ENCODE measurements at regions not wholly inside any gene's neighbourhood (a gene's known extent, or its start where the extent isn't known, plus 50 kb on each side); places are given as distances from the start of the nearest gene placed in this dataset.
A peak's percentile ranks its signal among the peaks of the same experiment; 100 is the strongest.

DNA sequence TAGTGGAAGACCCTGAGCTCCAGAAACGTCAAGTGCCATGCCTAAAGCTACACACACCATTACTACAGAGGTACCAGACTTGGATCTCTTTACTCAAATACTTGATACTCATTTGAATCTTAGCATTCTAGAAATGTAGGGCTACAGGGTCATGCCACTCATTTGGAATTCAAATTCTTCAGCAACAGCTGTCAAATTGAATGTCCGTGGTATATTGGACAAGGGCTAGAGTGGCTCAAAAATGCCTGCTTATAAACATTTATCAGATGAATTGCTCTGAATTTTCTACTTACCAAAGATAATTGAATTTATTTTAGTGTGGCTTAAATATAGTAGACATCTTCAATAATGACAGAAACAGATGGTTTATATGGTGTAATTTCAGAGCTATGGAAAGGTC is 669.7 kb downstream of the SLC4A3 start:
- H2BK120ac ChIP-seq (ENCODE audit: low read depth, low read length): no peak overlapping the region
- H3K4me3 ChIP-seq (ENCODE audit: low read length): no peak overlapping the region
- no peak overlapping the region for H2BK5ac ChIP-seq (ENCODE audit: low read length)
- no peak overlapping the region for H2AK5ac ChIP-seq (ENCODE audit: low read length)
- H4K8ac ChIP-seq (ENCODE audit: low read depth, low read length): no peak overlapping the region
- no peak overlapping the region for H3K56ac ChIP-seq (ENCODE audit: low read length)
- no peaks in the 10 kb centered on the region for H3K4me1 ChIP-seq (ENCODE audit: control insufficient read depth, low read depth, low read length)
- WGBS (ENCODE audit: extremely low coverage, insufficient coverage, low lambda C conversion rate): no CpG with 5 or more reads among the region's 2 CpGs
- no peaks in the 10 kb centered on the region for H3K36me3 ChIP-seq (ENCODE audit: control insufficient read depth, insufficient read depth, low read length)
- H4K5ac ChIP-seq (ENCODE audit: low read length): no peak overlapping the region
- no peaks in the 10 kb centered on the region for H3K79me2 ChIP-seq (ENCODE audit: control insufficient read depth, insufficient read depth, low read length)
- no peak overlapping the region for H3K18ac ChIP-seq (ENCODE audit: low read length)
- no peaks in the 10 kb centered on the region for H3K27me3 ChIP-seq (ENCODE audit: insufficient read depth, low read length, poor library complexity)
- H3K4me2 ChIP-seq (ENCODE audit: low read length): no peak overlapping the region
- DNase-seq: no peak
- no peak overlapping the region for H3K27ac ChIP-seq (ENCODE audit: low read depth, low read length)
- no peak overlapping the region for H3K23ac ChIP-seq (ENCODE audit: low read length)
- H3K9ac ChIP-seq (ENCODE audit: low read length): no peak overlapping the region
- H3K79me1 ChIP-seq (ENCODE audit: low read length): no peaks in the 10 kb centered on the region
- H2BK15ac ChIP-seq (replicated peaks; ENCODE audit: low read depth): peak overlapping the region; percentile 74
- no peak overlapping the region for H3K4ac ChIP-seq (ENCODE audit: low read depth, low read length)

DNA sequence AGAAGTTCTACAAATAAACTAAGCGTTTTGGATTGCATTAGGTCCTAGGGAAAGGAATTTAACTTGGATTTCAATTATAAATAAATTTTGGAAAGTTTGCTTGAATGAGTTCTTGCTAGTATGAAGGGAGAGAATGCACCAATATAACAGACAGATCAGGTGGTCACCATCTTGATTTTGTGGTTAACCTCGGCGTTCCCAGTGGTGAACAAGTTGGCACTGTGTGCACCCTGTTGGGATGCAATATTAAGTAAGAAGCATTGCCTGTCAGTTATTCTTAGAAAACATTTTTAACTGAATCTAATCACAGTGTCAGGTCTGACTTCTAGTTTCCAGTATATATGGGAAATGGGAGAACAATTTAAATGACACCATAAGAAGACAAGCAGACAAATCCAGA is 673.4 kb downstream of the SLC4A3 start:
- Histone ChIP-seq H3K79me1 (ENCODE audit: low read length) (no peaks in the 10 kb centered on the region), H3K23ac (ENCODE audit: low read length) (no peak overlapping the region), H3K56ac (ENCODE audit: low read length) (no peak overlapping the region), H3K4me2 (ENCODE audit: low read length) (no peak overlapping the region), H2BK5ac (ENCODE audit: low read length) (no peak overlapping the region), H3K27me3 (ENCODE audit: insufficient read depth, low read length, poor library complexity) (no peaks in the 10 kb centered on the region), H3K4ac (ENCODE audit: low read depth, low read length) (no peak overlapping the region), H4K8ac (ENCODE audit: low read depth, low read length) (no peak overlapping the region), H3K9ac (ENCODE audit: low read length) (no peak overlapping the region), H2AK5ac (ENCODE audit: low read length) (no peak overlapping the region), H3K79me2 (ENCODE audit: control insufficient read depth, insufficient read depth, low read length) (no peaks in the 10 kb centered on the region), H3K36me3 (ENCODE audit: control insufficient read depth, insufficient read depth, low read length) (no peaks in the 10 kb centered on the region), H4K5ac (ENCODE audit: low read length) (no peak overlapping the region), H3K27ac (ENCODE audit: low read depth, low read length) (no peak overlapping the region), H3K18ac (ENCODE audit: low read length) (no peak overlapping the region), H3K4me1 (ENCODE audit: control insufficient read depth, low read depth, low read length) (no peaks in the 10 kb centered on the region), H3K4me3 (ENCODE audit: low read length) (no peak overlapping the region), H2BK15ac (replicated peaks; ENCODE audit: low read depth) (no peak overlapping the region), H2BK120ac (ENCODE audit: low read depth, low read length) (no peak overlapping the region)
- no peak for DNase-seq
- WGBS (ENCODE audit: extremely low coverage, insufficient coverage, low lambda C conversion rate): no CpG with 5 or more reads among the region's 3 CpGs

- Histone ChIP-seq H2BK15ac (replicated peaks; ENCODE audit: low read depth) (no peak overlapping the region), H3K79me2 (ENCODE audit: control insufficient read depth, insufficient read depth, low read length) (no peaks in the 10 kb centered on the region), H3K27me3 (ENCODE audit: insufficient read depth, low read length, poor library complexity) (no peaks in the 10 kb centered on the region), H3K79me1 (ENCODE audit: low read length) (no peaks in the 10 kb centered on the region), H3K4me2 (ENCODE audit: low read length) (no peak overlapping the region), H2AK5ac (ENCODE audit: low read length) (no peak overlapping the region), H3K4ac (ENCODE audit: low read depth, low read length) (no peak overlapping the region), H3K4me3 (ENCODE audit: low read length) (no peak overlapping the region), H4K8ac (ENCODE audit: low read depth, low read length) (no peak overlapping the region), H3K23ac (ENCODE audit: low read length) (no peak overlapping the region), H3K36me3 (ENCODE audit: control insufficient read depth, insufficient read depth, low read length) (no peaks in the 10 kb centered on the region), H3K56ac (ENCODE audit: low read length) (no peak overlapping the region), H4K5ac (ENCODE audit: low read length) (no peak overlapping the region), H3K9ac (ENCODE audit: low read length) (no peak overlapping the region), H3K4me1 (ENCODE audit: control insufficient read depth, low read depth, low read length) (no peaks in the 10 kb centered on the region), H2BK5ac (ENCODE audit: low read length) (no peak overlapping the region), H2BK120ac (ENCODE audit: low read depth, low read length) (no peak overlapping the region), H3K27ac (ENCODE audit: low read depth, low read length) (no peak overlapping the region), H3K18ac (ENCODE audit: low read length) (no peak overlapping the region)
- WGBS (ENCODE audit: extremely low coverage, insufficient coverage, low lambda C conversion rate): no CpG with 5 or more reads among the region's 1 CpG
- no peak for DNase-seq
Observed at GRCh38 chr2:220302756-220303155, 675.3 kb downstream of the SLC4A3 start.

DNA sequence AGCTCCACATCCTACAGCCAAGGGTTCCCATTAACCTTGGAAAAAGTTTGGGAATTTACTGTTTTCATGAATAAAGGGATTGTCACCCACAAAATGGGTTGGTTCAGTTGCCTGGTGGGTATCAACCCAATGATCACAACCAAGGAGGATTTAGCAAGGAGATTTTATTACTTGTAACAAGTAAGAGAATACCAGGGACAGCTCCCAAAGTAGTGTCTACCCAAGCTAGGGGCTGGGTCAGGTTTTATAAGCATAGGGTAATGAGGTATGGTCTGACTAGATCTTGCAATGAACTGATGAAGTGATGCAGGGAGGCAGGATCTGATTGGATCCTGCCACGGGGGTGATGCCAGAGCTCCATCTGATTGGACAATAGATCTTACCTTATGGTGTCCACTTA is 681.8 kb downstream of the SLC4A3 start:
- Histone ChIP-seq H3K36me3 (ENCODE audit: control insufficient read depth, insufficient read depth, low read length) (no peaks in the 10 kb centered on the region), H3K9ac (ENCODE audit: low read length) (no peak overlapping the region), H4K8ac (ENCODE audit: low read depth, low read length) (no peak overlapping the region), H2BK5ac (ENCODE audit: low read length) (no peak overlapping the region), H3K79me2 (ENCODE audit: control insufficient read depth, insufficient read depth, low read length) (no peaks in the 10 kb centered on the region), H3K27ac (ENCODE audit: low read depth, low read length) (no peak overlapping the region), H2AK5ac (ENCODE audit: low read length) (no peak overlapping the region), H3K4me2 (ENCODE audit: low read length) (no peak overlapping the region), H3K27me3 (ENCODE audit: insufficient read depth, low read length, poor library complexity) (no peaks in the 10 kb centered on the region), H3K56ac (ENCODE audit: low read length) (no peak overlapping the region), H2BK120ac (ENCODE audit: low read depth, low read length) (no peak overlapping the region), H3K23ac (ENCODE audit: low read length) (no peak overlapping the region), H3K4ac (ENCODE audit: low read depth, low read length) (no peak overlapping the region), H3K4me1 (ENCODE audit: control insufficient read depth, low read depth, low read length) (no peaks in the 10 kb centered on the region), H4K5ac (ENCODE audit: low read length) (no peak overlapping the region), H3K79me1 (ENCODE audit: low read length) (no peaks in the 10 kb centered on the region), H2BK15ac (replicated peaks; ENCODE audit: low read depth) (no peak overlapping the region), H3K4me3 (ENCODE audit: low read length) (no peak overlapping the region), H3K18ac (ENCODE audit: low read length) (no peak overlapping the region)
- DNase-seq: no peak
- no CpG with 5 or more reads among the region's 1 CpG for WGBS (ENCODE audit: extremely low coverage, insufficient coverage, low lambda C conversion rate)

DNA sequence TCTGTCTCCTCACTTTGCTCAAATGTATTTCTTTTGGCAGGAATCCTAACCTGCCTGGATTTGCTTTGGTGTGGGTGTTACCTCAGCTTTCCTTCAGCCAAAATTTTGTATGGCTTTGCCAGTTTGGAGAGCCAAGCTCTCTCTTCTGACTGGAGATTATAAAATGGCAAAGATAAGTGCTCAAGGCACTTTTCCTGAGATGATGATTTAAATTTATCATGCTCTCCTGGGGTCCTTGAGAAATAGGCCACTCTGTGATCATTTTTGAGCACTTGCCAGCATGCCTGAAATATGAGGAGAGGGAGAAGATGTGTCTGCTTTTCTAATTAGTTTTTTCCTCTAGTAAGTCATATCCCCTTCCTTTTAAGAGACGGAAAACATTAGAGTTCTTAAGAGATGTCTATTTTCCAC is 683.0 kb downstream of the SLC4A3 start:
- no peak overlapping the region for H4K8ac ChIP-seq (ENCODE audit: low read depth, low read length)
- H2AK5ac ChIP-seq (ENCODE audit: low read length): no peak overlapping the region
- WGBS (ENCODE audit: extremely low coverage, insufficient coverage, low lambda C conversion rate): no CpG with 5 or more reads among the region's 1 CpG
- H3K4ac ChIP-seq (ENCODE audit: low read depth, low read length): no peak overlapping the region
- H3K56ac ChIP-seq (ENCODE audit: low read length): no peak overlapping the region
- no peak overlapping the region for H2BK120ac ChIP-seq (ENCODE audit: low read depth, low read length)
- H3K9ac ChIP-seq (ENCODE audit: low read length): no peak overlapping the region
- no peaks in the 10 kb centered on the region for H3K36me3 ChIP-seq (ENCODE audit: control insufficient read depth, insufficient read depth, low read length)
- no peak overlapping the region for H3K23ac ChIP-seq (ENCODE audit: low read length)
- H3K79me2 ChIP-seq (ENCODE audit: control insufficient read depth, insufficient read depth, low read length): no peaks in the 10 kb centered on the region
- no peak for DNase-seq
- no peak overlapping the region for H3K27ac ChIP-seq (ENCODE audit: low read depth, low read length)
- no peak overlapping the region for H3K4me2 ChIP-seq (ENCODE audit: low read length)
- H3K4me3 ChIP-seq (ENCODE audit: low read length): no peak overlapping the region
- no peak overlapping the region for H2BK15ac ChIP-seq (replicated peaks; ENCODE audit: low read depth)
- no peak overlapping the region for H2BK5ac ChIP-seq (ENCODE audit: low read length)
- H4K5ac ChIP-seq (ENCODE audit: low read length): no peak overlapping the region
- no peak overlapping the region for H3K18ac ChIP-seq (ENCODE audit: low read length)
- H3K27me3 ChIP-seq (ENCODE audit: insufficient read depth, low read length, poor library complexity): no peaks in the 10 kb centered on the region
- no peaks in the 10 kb centered on the region for H3K4me1 ChIP-seq (ENCODE audit: control insufficient read depth, low read depth, low read length)
- H3K79me1 ChIP-seq (ENCODE audit: low read length): no peaks in the 10 kb centered on the region

- H2AK5ac ChIP-seq (ENCODE audit: low read length): no peak overlapping the region
- H3K56ac ChIP-seq (ENCODE audit: low read length): no peak overlapping the region
- H2BK120ac ChIP-seq (ENCODE audit: low read depth, low read length): no peak overlapping the region
- DNase-seq: no peak
- no peak overlapping the region for H3K27ac ChIP-seq (ENCODE audit: low read depth, low read length)
- no peak overlapping the region for H3K4me2 ChIP-seq (ENCODE audit: low read length)
- H3K4ac ChIP-seq (ENCODE audit: low read depth, low read length): no peak overlapping the region
- no peaks in the 10 kb centered on the region for H3K4me1 ChIP-seq (ENCODE audit: control insufficient read depth, low read depth, low read length)
- H2BK15ac ChIP-seq (replicated peaks; ENCODE audit: low read depth): no peak overlapping the region
- no peak overlapping the region for H3K23ac ChIP-seq (ENCODE audit: low read length)
- no peak overlapping the region for H3K18ac ChIP-seq (ENCODE audit: low read length)
- H3K79me2 ChIP-seq (ENCODE audit: control insufficient read depth, insufficient read depth, low read length): no peaks in the 10 kb centered on the region
- no peak overlapping the region for H2BK5ac ChIP-seq (ENCODE audit: low read length)
- no peaks in the 10 kb centered on the region for H3K79me1 ChIP-seq (ENCODE audit: low read length)
- H3K9ac ChIP-seq (ENCODE audit: low read length): no peak overlapping the region
- no peaks in the 10 kb centered on the region for H3K36me3 ChIP-seq (ENCODE audit: control insufficient read depth, insufficient read depth, low read length)
- H3K4me3 ChIP-seq (ENCODE audit: low read length): no peak overlapping the region
- no peak overlapping the region for H4K8ac ChIP-seq (ENCODE audit: low read depth, low read length)
- no peaks in the 10 kb centered on the region for H3K27me3 ChIP-seq (ENCODE audit: insufficient read depth, low read length, poor library complexity)
- no CpG with 5 or more reads among the region's 4 CpGs for WGBS (ENCODE audit: extremely low coverage, insufficient coverage, low lambda C conversion rate)
- H4K5ac ChIP-seq (ENCODE audit: low read length): no peak overlapping the region
Observed at GRCh38 chr2:220315098-220315823, 687.8 kb downstream of the SLC4A3 start.

All from mesendoderm (in vitro differentiated cells).